Trophoblast cell (in vitro differentiated cells and primary cell): ENCODE measurements at regions not wholly inside any gene's neighbourhood (a gene's known extent, or its start where the extent isn't known, plus 50 kb on each side); places are given as distances from the start of the nearest gene placed in this dataset.

ENCODE experiments used
- DNase-seq, 2 donors: peaks; one replicate each; pipeline ENCODE4 v3.0.0-alpha.2; 2016
- H2AFZ ChIP-seq: 2 replicates; pipeline ENCODE4 v1.6.1; 2013; ENCODE audit warnings: low read length, moderate library complexity, mild to moderate bottlenecking; ENCODE audit not compliant: insufficient read depth, poor library complexity
- H2AK5ac ChIP-seq: 2 replicates; pipeline ENCODE4 v1.6.1; 2013; ENCODE audit warnings: mild to moderate bottlenecking, low read length
- H2BK120ac ChIP-seq: 2 replicates; pipeline ENCODE4 v1.6.1; 2013; ENCODE audit warnings: low read length, mild to moderate bottlenecking, moderate library complexity; ENCODE audit not compliant: insufficient read depth, poor library complexity
- H2BK12ac ChIP-seq: 2 replicates; pipeline ENCODE4 v1.6.1; 2013; ENCODE audit warnings: mild to moderate bottlenecking, low read length, moderate library complexity
- H2BK5ac ChIP-seq: 2 replicates; pipeline ENCODE4 v1.6.1; 2013; ENCODE audit warnings: low read length, low read depth, moderate library complexity, mild to moderate bottlenecking; ENCODE audit not compliant: poor library complexity
- H3K14ac ChIP-seq: 2 replicates; pipeline ENCODE4 v1.6.1; 2013; ENCODE audit warnings: mild to moderate bottlenecking, low read length
- H3K18ac ChIP-seq: 2 replicates; pipeline ENCODE4 v1.6.1; 2013; ENCODE audit warnings: mild to moderate bottlenecking, low read length
- H3K23ac ChIP-seq: 2 replicates; pipeline ENCODE4 v1.6.1; 2013; ENCODE audit warnings: low read length
- H3K27ac ChIP-seq: 2 replicates; pipeline ENCODE4 v1.5.1; 2013; ENCODE audit warnings: low read depth, mild to moderate bottlenecking, inconsistent platforms, low read length, moderate library complexity
- H3K27me3 ChIP-seq: 2 replicates; pipeline ENCODE4 v1.6.1; 2013; ENCODE audit warnings: inconsistent platforms, mild to moderate bottlenecking, low read length, moderate library complexity; ENCODE audit not compliant: insufficient read depth
- H3K36me3 ChIP-seq, 2 experiments: 1 replicate in 1 of 2; 2 replicates in 1 of 2; pipeline ENCODE4 v1.6.1; 2013; ENCODE audit warnings: low read length in 2 of 2, mild to moderate bottlenecking in 2 of 2, moderate library complexity in 1 of 2; ENCODE audit not compliant: insufficient read depth in 2 of 2, control insufficient read depth in 1 of 2
- H3K4ac ChIP-seq: 2 replicates; pipeline ENCODE4 v1.6.1; 2013; ENCODE audit warnings: low read depth, mild to moderate bottlenecking, low read length, moderate library complexity
- H3K4me1 ChIP-seq, 2 experiments: 1 replicate in 1 of 2; 2 replicates in 1 of 2; pipeline ENCODE4 v1.6.1; 2013; ENCODE audit warnings: low read length in 2 of 2, mild to moderate bottlenecking in 2 of 2, moderate library complexity in 1 of 2; ENCODE audit not compliant: insufficient read depth in 2 of 2, control insufficient read depth in 1 of 2
- H3K4me2 ChIP-seq: 2 replicates; pipeline ENCODE4 v1.6.1; 2013; ENCODE audit warnings: inconsistent platforms, mild to moderate bottlenecking, low read length, moderate library complexity
- H3K4me3 ChIP-seq: 2 replicates; pipeline ENCODE4 v1.5.1; 2013; ENCODE audit warnings: mild to moderate bottlenecking, low read depth, low read length, inconsistent platforms
- H3K79me1 ChIP-seq: one replicate; pipeline ENCODE4 v1.6.1; 2013; ENCODE audit warnings: low read length
- H3K79me2 ChIP-seq: 2 replicates; pipeline ENCODE4 v1.6.1; 2013; ENCODE audit warnings: low read length, mild to moderate bottlenecking; ENCODE audit not compliant: control insufficient read depth, insufficient read depth, poor library complexity
- H3K9ac ChIP-seq: 2 replicates; pipeline ENCODE4 v1.6.1; 2013; ENCODE audit warnings: mild to moderate bottlenecking, low read length
- H3K9me3 ChIP-seq: 2 replicates; pipeline ENCODE4 v1.6.1; 2013; ENCODE audit warnings: low read depth, mild to moderate bottlenecking, control low read depth, inconsistent platforms, low read length; ENCODE audit not compliant: insufficient read depth
- H4K12ac ChIP-seq: 2 replicates; pipeline ENCODE4 v1.6.1; 2013; ENCODE audit warnings: low read depth, mild to moderate bottlenecking, low read length, moderate library complexity
- H4K8ac ChIP-seq: 2 replicates; pipeline ENCODE4 v1.6.1; 2013; ENCODE audit warnings: low read depth, mild to moderate bottlenecking, low read length, moderate library complexity
- H4K91ac ChIP-seq: one replicate; pipeline ENCODE4 v1.6.1; 2013; ENCODE audit warnings: low read depth, mild to moderate bottlenecking, low read length, moderate library complexity
- WGBS: extraction: QIAGEN DNeasy Blood & Tissue Kit; methylation state at CpG from one replicate; pipeline ENCODE4 v1.1.7; 2013; ENCODE audit warnings: missing lambda C conversion rate; ENCODE audit not compliant: insufficient read length, insufficient coverage; ENCODE audit errors: extremely low coverage; 5-methylcytosine and 5-hydroxymethylcytosine counted together

DNA sequence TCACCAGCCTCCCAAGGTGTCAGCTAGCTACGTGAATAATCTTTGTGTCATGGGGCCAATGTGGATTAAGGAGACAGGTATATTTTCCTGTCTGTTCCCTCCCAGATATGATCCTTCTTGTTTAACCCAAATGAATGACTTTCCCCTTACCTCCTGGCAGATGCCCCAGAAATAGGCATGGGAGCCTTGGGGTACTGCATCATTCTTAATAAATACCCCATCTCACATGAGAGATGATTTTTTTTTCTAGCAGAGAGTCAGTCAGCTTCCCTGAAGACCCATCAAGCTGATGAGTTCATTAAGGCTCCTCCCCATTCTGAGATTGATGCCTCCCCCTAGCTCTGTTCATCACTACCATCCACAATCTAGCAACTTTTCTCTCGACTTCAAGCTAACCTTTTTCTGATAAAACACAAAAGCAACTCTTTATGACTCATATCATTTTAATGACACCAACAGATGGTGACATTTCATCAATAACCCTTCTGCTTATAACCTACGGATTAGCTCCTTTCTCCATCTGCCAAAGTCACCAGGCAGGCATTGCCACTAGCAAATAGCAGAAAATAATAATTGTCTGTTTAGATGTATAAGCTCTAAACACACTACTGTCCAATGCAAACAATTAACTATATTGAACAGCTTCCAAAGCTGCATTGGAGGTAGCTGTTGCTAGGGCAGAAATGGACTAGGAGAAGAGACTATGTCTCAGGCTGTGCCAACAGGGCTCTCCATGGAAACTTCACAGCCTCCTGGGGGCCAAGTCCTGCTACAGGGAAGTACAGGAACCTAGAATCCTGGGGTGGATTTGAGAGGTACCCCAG is 143.7 kb downstream of the ACER2 start:
- H2BK12ac ChIP-seq, result no peak overlapping the region
- no peak for DNase-seq
- H3K4me1 ChIP-seq, result no peaks in the 10 kb centered on the region
- no peak overlapping the region for H2BK5ac ChIP-seq
- no peak overlapping the region for H2BK120ac ChIP-seq
- no peak overlapping the region for H3K14ac ChIP-seq
- no peaks in the 10 kb centered on the region for H3K79me2 ChIP-seq
- H3K27ac ChIP-seq, result no peak overlapping the region
- H3K36me3 ChIP-seq, result no peaks in the 10 kb centered on the region
- H2AFZ ChIP-seq, result no peak overlapping the region
- no peak overlapping the region for H3K23ac ChIP-seq
- H3K79me1 ChIP-seq, result no peaks in the 10 kb centered on the region
- no peak overlapping the region for H4K8ac ChIP-seq
- no peak overlapping the region for H3K4ac ChIP-seq
- H3K4me2 ChIP-seq, result no peak overlapping the region
- no peak overlapping the region for H3K18ac ChIP-seq
- H2AK5ac ChIP-seq, result no peak overlapping the region
- whole genome bisulfite sequencing, result no CpG with 5 or more reads among the region's 3 CpGs
- H3K9ac ChIP-seq, result no peak overlapping the region
- no peaks in the 10 kb centered on the region for H3K9me3 ChIP-seq
- H3K4me3 ChIP-seq, result no peak overlapping the region
- no peak overlapping the region for H4K12ac ChIP-seq
- H4K91ac ChIP-seq, result no peak overlapping the region
- H3K27me3 ChIP-seq, result no peaks in the 10 kb centered on the region

GRCh38 chr9:19551124-19551929 is 142.5 kb downstream of the ACER2 start:
- Histone ChIP-seq H3K4ac (no peak overlapping the region), H3K4me3 (no peak overlapping the region), H3K79me2 (no peaks in the 10 kb centered on the region), H3K23ac (no peak overlapping the region), H2AFZ (no peak overlapping the region), H3K36me3 (no peaks in the 10 kb centered on the region), H4K12ac (no peak overlapping the region), H3K9me3 (no peaks in the 10 kb centered on the region), H3K18ac (no peak overlapping the region), H3K4me2 (no peak overlapping the region), H3K27ac (no peak overlapping the region), H3K27me3 (no peaks in the 10 kb centered on the region), H3K14ac (no peak overlapping the region), H3K79me1 (no peaks in the 10 kb centered on the region), H4K91ac (no peak overlapping the region), H2AK5ac (no peak overlapping the region), H3K9ac (no peak overlapping the region), H2BK5ac (no peak overlapping the region), H2BK120ac (no peak overlapping the region), H4K8ac (no peak overlapping the region), H3K4me1 (no peaks in the 10 kb centered on the region), H2BK12ac (no peak overlapping the region)
- no CpG with 5 or more reads among the region's 8 CpGs for WGBS
- no peak for DNase-seq

DNA sequence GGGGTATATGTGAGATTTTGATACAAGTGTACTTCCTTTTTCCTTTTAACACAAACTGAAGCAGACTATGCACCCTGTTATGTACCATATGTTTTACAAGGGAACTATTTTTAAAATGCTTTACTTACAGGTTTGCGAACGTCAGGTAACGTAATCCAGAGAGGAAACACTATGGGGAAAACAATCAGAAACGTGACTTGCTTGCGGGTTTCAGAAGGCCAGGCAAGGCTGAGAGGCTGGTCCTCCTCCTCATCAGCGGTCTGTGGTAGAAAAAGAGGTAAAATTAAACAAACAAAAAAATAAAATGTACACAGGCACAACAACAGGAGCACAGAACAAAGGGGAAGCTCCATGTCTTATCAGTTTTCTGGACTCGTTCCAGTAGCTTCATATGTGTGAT is 141.2 kb downstream of the ACER2 start:
- Histone ChIP-seq H3K4ac (no peak overlapping the region), H3K79me2 (no peaks in the 10 kb centered on the region), H2AK5ac (no peak overlapping the region), H3K9ac (no peak overlapping the region), H3K36me3 (no peaks in the 10 kb centered on the region), H4K12ac (no peak overlapping the region), H4K8ac (no peak overlapping the region), H3K4me3 (no peak overlapping the region), H3K18ac (no peak overlapping the region), H4K91ac (no peak overlapping the region), H3K27ac (no peak overlapping the region), H3K4me1 (no peaks in the 10 kb centered on the region), H2BK5ac (no peak overlapping the region), H3K27me3 (no peaks in the 10 kb centered on the region), H2BK120ac (no peak overlapping the region), H2BK12ac (no peak overlapping the region), H3K4me2 (no peak overlapping the region), H2AFZ (no peak overlapping the region), H3K79me1 (no peaks in the 10 kb centered on the region), H3K23ac (no peak overlapping the region), H3K9me3 (no peaks in the 10 kb centered on the region), H3K14ac (no peak overlapping the region)
- no CpG with 5 or more reads among the region's 7 CpGs for WGBS
- DNase-seq, result no peak

DNA sequence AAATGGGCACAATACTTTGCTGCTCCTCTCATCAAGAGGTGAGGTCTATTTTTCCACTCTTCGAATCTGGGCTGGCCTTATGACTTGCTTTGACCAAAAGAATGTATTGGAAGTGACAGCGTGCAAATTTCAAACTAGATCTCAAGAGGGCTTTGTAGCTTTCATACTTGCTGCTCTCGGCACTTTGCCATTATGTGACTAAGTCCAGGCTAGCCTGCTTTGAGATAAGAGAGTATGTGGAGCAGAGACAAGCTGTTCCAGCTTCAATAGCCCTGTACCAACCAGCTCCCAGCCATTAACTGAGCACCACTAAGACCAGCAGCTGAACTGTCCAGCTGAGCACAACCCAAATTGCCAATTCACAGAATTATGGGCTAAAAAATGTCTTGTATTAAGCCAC is 124.6 kb downstream of the ACER2 start:
- H3K4me2 ChIP-seq, result no peak overlapping the region
- H3K27ac ChIP-seq, result no peak overlapping the region
- no peak overlapping the region for H3K4me3 ChIP-seq
- no peak overlapping the region for H3K14ac ChIP-seq
- no peak overlapping the region for H2AK5ac ChIP-seq
- H3K79me2 ChIP-seq, result no peaks in the 10 kb centered on the region
- H3K79me1 ChIP-seq, result no peaks in the 10 kb centered on the region
- no peak overlapping the region for H3K9ac ChIP-seq
- H3K27me3 ChIP-seq, result no peaks in the 10 kb centered on the region
- H4K91ac ChIP-seq, result no peak overlapping the region
- no peak overlapping the region for H3K23ac ChIP-seq
- H2AFZ ChIP-seq, result no peak overlapping the region
- no peak overlapping the region for H2BK5ac ChIP-seq
- DNase-seq, result no peak
- WGBS, result no CpG with 5 or more reads among the region's 3 CpGs
- H3K36me3 ChIP-seq, result no peaks in the 10 kb centered on the region
- H3K4ac ChIP-seq, result no peak overlapping the region
- no peaks in the 10 kb centered on the region for H3K9me3 ChIP-seq
- no peak overlapping the region for H2BK120ac ChIP-seq
- no peak overlapping the region for H3K18ac ChIP-seq
- no peak overlapping the region for H4K12ac ChIP-seq
- H3K4me1 ChIP-seq, result no peaks in the 10 kb centered on the region
- no peak overlapping the region for H2BK12ac ChIP-seq
- no peak overlapping the region for H4K8ac ChIP-seq
